Gastroesophageal sphincter (tissue), 3 donors: ENCODE measurements at regions not wholly inside any gene's neighbourhood (a gene's known extent, or its start where the extent isn't known, plus 50 kb on each side); places are given as distances from the start of the nearest gene placed in this dataset.

ENCODE experiments used
- EP300 ChIP-seq: sonication (generic); formaldehyde crosslinking; IDR thresholded peaks from one replicate; pipeline ENCODE4 v1.6.1; 2017; ENCODE audit warnings: antibody characterized with exemption, mild to moderate bottlenecking
- POLR2A ChIP-seq, 2 donors: fragments of 450-650 bp; IDR thresholded peaks; one replicate each; pipeline ENCODE4 v1.6.1; 2017; ENCODE audit warnings: antibody characterized with exemption in 2 of 2, mild to moderate bottlenecking in 2 of 2, moderate library complexity in 1 of 2
- POLR2AphosphoS5 ChIP-seq: sonication (generic); formaldehyde crosslinking; IDR thresholded peaks from one replicate; pipeline ENCODE4 v1.6.1; 2017; ENCODE audit warnings: antibody characterized with exemption
- TF ChIP-seq, protein P1 (sequence below), 4 experiments: fragments of 200-600 bp in 2 of 4; fragments of 450-650 bp in 2 of 4; sonication (generic) in 1 of 4; IDR thresholded peaks; one replicate each; pipeline ENCODE4 v1.5.1; 2017 to 2019; ENCODE audit warnings: antibody characterized with exemption in 4 of 4, mild to moderate bottlenecking in 2 of 4, moderate library complexity in 2 of 4

- TF ChIP-seq, protein P1, sequence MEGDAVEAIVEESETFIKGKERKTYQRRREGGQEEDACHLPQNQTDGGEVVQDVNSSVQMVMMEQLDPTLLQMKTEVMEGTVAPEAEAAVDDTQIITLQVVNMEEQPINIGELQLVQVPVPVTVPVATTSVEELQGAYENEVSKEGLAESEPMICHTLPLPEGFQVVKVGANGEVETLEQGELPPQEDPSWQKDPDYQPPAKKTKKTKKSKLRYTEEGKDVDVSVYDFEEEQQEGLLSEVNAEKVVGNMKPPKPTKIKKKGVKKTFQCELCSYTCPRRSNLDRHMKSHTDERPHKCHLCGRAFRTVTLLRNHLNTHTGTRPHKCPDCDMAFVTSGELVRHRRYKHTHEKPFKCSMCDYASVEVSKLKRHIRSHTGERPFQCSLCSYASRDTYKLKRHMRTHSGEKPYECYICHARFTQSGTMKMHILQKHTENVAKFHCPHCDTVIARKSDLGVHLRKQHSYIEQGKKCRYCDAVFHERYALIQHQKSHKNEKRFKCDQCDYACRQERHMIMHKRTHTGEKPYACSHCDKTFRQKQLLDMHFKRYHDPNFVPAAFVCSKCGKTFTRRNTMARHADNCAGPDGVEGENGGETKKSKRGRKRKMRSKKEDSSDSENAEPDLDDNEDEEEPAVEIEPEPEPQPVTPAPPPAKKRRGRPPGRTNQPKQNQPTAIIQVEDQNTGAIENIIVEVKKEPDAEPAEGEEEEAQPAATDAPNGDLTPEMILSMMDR (IDR thresholded peaks at IDR 0.05) = no peak
- TF ChIP-seq POLR2A (IDR thresholded peaks at IDR 0.05) (no peak), POLR2AphosphoS5 (no peak), EP300 (no peak)
These were observed 52.8 kb upstream of the ELK3 start for GRCh38 chr12:96141216-96141912.
